ENCODE measurements at regions not wholly inside any gene's neighbourhood (a gene's known extent, or its start where the extent isn't known, plus 50 kb on each side); places are given as distances from the start of the nearest gene placed in this dataset.
A peak's percentile ranks its signal among the peaks of the same experiment; 100 is the strongest.

GRCh38 chr12:45547132-45547531 lies 182.4 kb upstream of the ARID2 start:
- DNase-seq (ENCODE audit: low read depth in 4 of 6, low spot score in 6 of 6), result no peak
- Histone ChIP-seq H3K9me3 (ENCODE audit: control insufficient read depth, insufficient read depth, low read length) (no peaks in the 10 kb centered on the region), H3K27me3 (ENCODE audit: control insufficient read depth, insufficient read depth, low read length) (no peaks in the 10 kb centered on the region), H3K36me3 (ENCODE audit: control insufficient read depth, insufficient read depth, low read length) (no peaks in the 10 kb centered on the region), H3K4me3 (ENCODE audit: low read depth, low read length) (no peak overlapping the region), H3K27ac (ENCODE audit: low read depth, low read length) (no peak overlapping the region), H3K4me1 (ENCODE audit: control insufficient read depth, insufficient read depth, low read length) (no peaks in the 10 kb centered on the region)
- WGBS (ENCODE audit: insufficient coverage), result no CpG with 5 or more reads among the region's 1 CpG

GRCh38 chr12:45547822-45548221 lies 181.7 kb upstream of the ARID2 start:
- WGBS (ENCODE audit: insufficient coverage), result no CpG with 5 or more reads among the region's 1 CpG
- Histone ChIP-seq H3K36me3 (ENCODE audit: control insufficient read depth, insufficient read depth, low read length) (no peaks in the 10 kb centered on the region), H3K4me3 (ENCODE audit: low read depth, low read length) (no peak overlapping the region), H3K9me3 (ENCODE audit: control insufficient read depth, insufficient read depth, low read length) (no peaks in the 10 kb centered on the region), H3K27ac (ENCODE audit: low read depth, low read length) (no peak overlapping the region), H3K27me3 (ENCODE audit: control insufficient read depth, insufficient read depth, low read length) (no peaks in the 10 kb centered on the region), H3K4me1 (ENCODE audit: control insufficient read depth, insufficient read depth, low read length) (no peaks in the 10 kb centered on the region)
- DNase-seq (ENCODE audit: low read depth in 4 of 6, low spot score in 6 of 6), result no peak

GRCh38 chr12:45548426-45548825 lies 181.1 kb upstream of the ARID2 start:
- WGBS (ENCODE audit: insufficient coverage), result 100% methylated on average over 1 of the region's 4 CpGs

GRCh38 chr12:45549337-45549902 lies 180.1 kb upstream of the ARID2 start:
- Histone ChIP-seq H3K4me3 (ENCODE audit: low read depth, low read length) (no peak overlapping the region), H3K27ac (ENCODE audit: low read depth, low read length) (no peak overlapping the region), H3K4me1 (ENCODE audit: control insufficient read depth, insufficient read depth, low read length) (no peaks in the 10 kb centered on the region), H3K9me3 (ENCODE audit: control insufficient read depth, insufficient read depth, low read length) (no peaks in the 10 kb centered on the region), H3K27me3 (ENCODE audit: control insufficient read depth, insufficient read depth, low read length) (no peaks in the 10 kb centered on the region), H3K36me3 (ENCODE audit: control insufficient read depth, insufficient read depth, low read length) (no peaks in the 10 kb centered on the region)
- WGBS (ENCODE audit: insufficient coverage), result 57% methylated on average over 1 of the region's 4 CpGs
- DNase-seq (ENCODE audit: low read depth in 4 of 6, low spot score in 6 of 6), result no peak

More at GRCh38 chr12:45548426-45548825, 181.1 kb upstream of the ARID2 start:
- no peaks in the 10 kb centered on the region for H3K9me3 ChIP-seq (ENCODE audit: control insufficient read depth, insufficient read depth, low read length)
- H3K4me3 ChIP-seq (ENCODE audit: low read depth, low read length), result no peak overlapping the region
- H3K27me3 ChIP-seq (ENCODE audit: control insufficient read depth, insufficient read depth, low read length), result no peaks in the 10 kb centered on the region
- no peak for DNase-seq (ENCODE audit: low read depth in 4 of 6, low spot score in 6 of 6)
- no peaks in the 10 kb centered on the region for H3K4me1 ChIP-seq (ENCODE audit: control insufficient read depth, insufficient read depth, low read length)
- no peaks in the 10 kb centered on the region for H3K36me3 ChIP-seq (ENCODE audit: control insufficient read depth, insufficient read depth, low read length)
- no peak overlapping the region for H3K27ac ChIP-seq (ENCODE audit: low read depth, low read length)

GRCh38 chr12:45553204-45553603 lies 176.3 kb upstream of the ARID2 start:
- no peak overlapping the region for H3K27ac ChIP-seq (ENCODE audit: low read depth, low read length)
- H3K4me3 ChIP-seq (ENCODE audit: low read depth, low read length), result no peak overlapping the region
- no peaks in the 10 kb centered on the region for H3K4me1 ChIP-seq (ENCODE audit: control insufficient read depth, insufficient read depth, low read length)
- no peaks in the 10 kb centered on the region for H3K27me3 ChIP-seq (ENCODE audit: control insufficient read depth, insufficient read depth, low read length)
- no peaks in the 10 kb centered on the region for H3K9me3 ChIP-seq (ENCODE audit: control insufficient read depth, insufficient read depth, low read length)
- peak in 2 of 6 donors; percentile 48 to 50 for DNase-seq (ENCODE audit: low read depth in 4 of 6, low spot score in 6 of 6)
- no peaks in the 10 kb centered on the region for H3K36me3 ChIP-seq (ENCODE audit: control insufficient read depth, insufficient read depth, low read length)
- WGBS (ENCODE audit: insufficient coverage), result 33% methylated on average over 1 of the region's 3 CpGs

- no peaks in the 10 kb centered on the region for H3K9me3 ChIP-seq (ENCODE audit: control insufficient read depth, insufficient read depth, low read length)
Measured at GRCh38 chr12:45557016-45557415, 172.5 kb upstream of the ARID2 start.

GRCh38 chr12:45558353-45558752 lies 171.2 kb upstream of the ARID2 start:
- no peaks in the 10 kb centered on the region for H3K9me3 ChIP-seq (ENCODE audit: control insufficient read depth, insufficient read depth, low read length)
- H3K36me3 ChIP-seq (ENCODE audit: control insufficient read depth, insufficient read depth, low read length), result no peaks in the 10 kb centered on the region
- H3K27me3 ChIP-seq (ENCODE audit: control insufficient read depth, insufficient read depth, low read length), result no peaks in the 10 kb centered on the region
- 100% methylated on average over 1 of the region's 4 CpGs for WGBS (ENCODE audit: insufficient coverage)
- no peak overlapping the region for H3K27ac ChIP-seq (ENCODE audit: low read depth, low read length)
- H3K4me3 ChIP-seq (ENCODE audit: low read depth, low read length), result no peak overlapping the region
- no peak for DNase-seq (ENCODE audit: low read depth in 4 of 6, low spot score in 6 of 6)
- H3K4me1 ChIP-seq (ENCODE audit: control insufficient read depth, insufficient read depth, low read length), result no peaks in the 10 kb centered on the region

More at GRCh38 chr12:45557016-45557415, 172.5 kb upstream of the ARID2 start:
- DNase-seq (ENCODE audit: low read depth in 4 of 6, low spot score in 6 of 6), result no peak
- Histone ChIP-seq H3K27me3 (ENCODE audit: control insufficient read depth, insufficient read depth, low read length) (no peaks in the 10 kb centered on the region), H3K4me3 (ENCODE audit: low read depth, low read length) (no peak overlapping the region), H3K36me3 (ENCODE audit: control insufficient read depth, insufficient read depth, low read length) (no peaks in the 10 kb centered on the region), H3K4me1 (ENCODE audit: control insufficient read depth, insufficient read depth, low read length) (no peaks in the 10 kb centered on the region), H3K27ac (ENCODE audit: low read depth, low read length) (no peak overlapping the region)

GRCh38 chr12:45559537-45559936 lies 170.0 kb upstream of the ARID2 start:
- Histone ChIP-seq H3K27me3 (ENCODE audit: control insufficient read depth, insufficient read depth, low read length) (no peaks in the 10 kb centered on the region), H3K27ac (ENCODE audit: low read depth, low read length) (no peak overlapping the region)

GRCh38 chr12:45560689-45561088 lies 168.8 kb upstream of the ARID2 start:
- no CpG with 5 or more reads among the region's 4 CpGs for WGBS (ENCODE audit: insufficient coverage)
- no peak for DNase-seq (ENCODE audit: low read depth in 4 of 6, low spot score in 6 of 6)
- Histone ChIP-seq H3K9me3 (ENCODE audit: control insufficient read depth, insufficient read depth, low read length) (no peaks in the 10 kb centered on the region), H3K36me3 (ENCODE audit: control insufficient read depth, insufficient read depth, low read length) (no peaks in the 10 kb centered on the region), H3K27ac (ENCODE audit: low read depth, low read length) (no peak overlapping the region), H3K4me3 (ENCODE audit: low read depth, low read length) (no peak overlapping the region), H3K4me1 (ENCODE audit: control insufficient read depth, insufficient read depth, low read length) (no peaks in the 10 kb centered on the region), H3K27me3 (ENCODE audit: control insufficient read depth, insufficient read depth, low read length) (no peaks in the 10 kb centered on the region)

More at GRCh38 chr12:45559537-45559936, 170.0 kb upstream of the ARID2 start:
- no CpG with 5 or more reads among the region's 3 CpGs for WGBS (ENCODE audit: insufficient coverage)
- Histone ChIP-seq H3K4me3 (ENCODE audit: low read depth, low read length) (no peak overlapping the region), H3K9me3 (ENCODE audit: control insufficient read depth, insufficient read depth, low read length) (no peaks in the 10 kb centered on the region), H3K36me3 (ENCODE audit: control insufficient read depth, insufficient read depth, low read length) (no peaks in the 10 kb centered on the region), H3K4me1 (ENCODE audit: control insufficient read depth, insufficient read depth, low read length) (no peaks in the 10 kb centered on the region)
- no peak for DNase-seq (ENCODE audit: low read depth in 4 of 6, low spot score in 6 of 6)

GRCh38 chr12:45561488-45561887 lies 168.0 kb upstream of the ARID2 start:
- no peak overlapping the region for H3K4me3 ChIP-seq (ENCODE audit: low read depth, low read length)
- H3K27me3 ChIP-seq (ENCODE audit: control insufficient read depth, insufficient read depth, low read length), result no peaks in the 10 kb centered on the region
- no peak overlapping the region for H3K27ac ChIP-seq (ENCODE audit: low read depth, low read length)
- H3K36me3 ChIP-seq (ENCODE audit: control insufficient read depth, insufficient read depth, low read length), result no peaks in the 10 kb centered on the region
- no peaks in the 10 kb centered on the region for H3K9me3 ChIP-seq (ENCODE audit: control insufficient read depth, insufficient read depth, low read length)
- no peaks in the 10 kb centered on the region for H3K4me1 ChIP-seq (ENCODE audit: control insufficient read depth, insufficient read depth, low read length)
- DNase-seq (ENCODE audit: low read depth in 4 of 6, low spot score in 6 of 6), result no peak
- WGBS (ENCODE audit: insufficient coverage), result 94% methylated on average over 2 of the region's 4 CpGs
